DOHH2 (cell line): ENCODE measurements at regions not wholly inside any gene's neighbourhood (a gene's known extent, or its start where the extent isn't known, plus 50 kb on each side); places are given as distances from the start of the nearest gene placed in this dataset.

Experiments used
- H3F3A ChIP-seq: fragments of 200-600 bp; sonication (generic), shearing (Covaris generic); 2 replicates; pipeline ENCODE4 v1.6.0; 2016; ENCODE audit warnings: antibody characterized with exemption, mild to moderate bottlenecking; ENCODE audit not compliant: control insufficient read depth, insufficient read depth
- H3K27ac ChIP-seq: fragments of 200-600 bp; sonication (generic); 2 replicates; pipeline ENCODE4 v1.5.1; 2014; ENCODE audit warnings: low read depth, mild to moderate bottlenecking, low read length, moderate library complexity
- H3K27me3 ChIP-seq: fragments of 200-600 bp; sonication (generic); 2 replicates; pipeline ENCODE4 v1.6.1; 2014; ENCODE audit warnings: mild to moderate bottlenecking, low read length, mixed read lengths; ENCODE audit not compliant: control insufficient read depth
- H3K36me3 ChIP-seq: fragments of 200-600 bp; sonication (generic); 2 replicates; pipeline ENCODE4 v1.6.1; 2014; ENCODE audit warnings: mild to moderate bottlenecking, low read length, moderate library complexity, mixed read lengths; ENCODE audit not compliant: control insufficient read depth
- H3K4me1 ChIP-seq: fragments of 200-600 bp; sonication (generic); 2 replicates; pipeline ENCODE4 v1.6.1; 2014; ENCODE audit warnings: mild to moderate bottlenecking, low read length, mixed read lengths; ENCODE audit not compliant: control insufficient read depth
- H3K4me2 ChIP-seq: fragments of 200-600 bp; sonication (generic); 2 replicates; pipeline ENCODE4 v1.6.0; 2014; ENCODE audit warnings: mild to moderate bottlenecking, low read length, moderate library complexity
- H3K4me3 ChIP-seq: fragments of 200-600 bp; sonication (generic); 2 replicates; pipeline ENCODE4 v1.5.1; 2014; ENCODE audit warnings: mild to moderate bottlenecking, low read length, mixed read lengths
- H3K79me2 ChIP-seq: fragments of 200-600 bp; sonication (generic); 2 replicates; pipeline ENCODE4 v1.6.1; 2014; ENCODE audit warnings: mild to moderate bottlenecking, low read length, mixed read lengths; ENCODE audit not compliant: control insufficient read depth
- H3K9me2 ChIP-seq: fragments of 200-600 bp; sonication (generic); replicated peaks from 2 replicates; pipeline ENCODE4 v1.6.1; 2014; ENCODE audit warnings: mild to moderate bottlenecking, low read length, mixed read lengths; ENCODE audit not compliant: control insufficient read depth
- H3K9me3 ChIP-seq: fragments of 200-600 bp; sonication (generic); 2 replicates; pipeline ENCODE4 v1.6.1; 2014; ENCODE audit warnings: antibody characterized with exemption, low read length, mixed read lengths; ENCODE audit not compliant: control insufficient read depth, insufficient read depth
- H4K20me1 ChIP-seq: fragments of 200-600 bp; sonication (generic); 2 replicates; pipeline ENCODE4 v1.6.0; 2014; ENCODE audit warnings: low read depth, mild to moderate bottlenecking, antibody characterized with exemption, low read length, moderate library complexity; ENCODE audit not compliant: control insufficient read depth, insufficient read depth
- EZH2phosphoT487 ChIP-seq: fragments of 200-600 bp; sonication (generic); IDR thresholded peaks from 2 replicates; pipeline ENCODE4 v1.6.1; 2017; ENCODE audit warnings: borderline replicate concordance, mild to moderate bottlenecking, antibody characterized with exemption, low read length, moderate library complexity, mixed read lengths
- TF ChIP-seq, protein P1 (sequence below): fragments of 200-600 bp; sonication (generic); IDR thresholded peaks from one replicate; pipeline ENCODE4 v1.5.1; 2014; ENCODE audit warnings: antibody characterized with exemption, mild to moderate bottlenecking, low read depth, low read length; ENCODE audit not compliant: poor library complexity, severe bottlenecking

DNA sequence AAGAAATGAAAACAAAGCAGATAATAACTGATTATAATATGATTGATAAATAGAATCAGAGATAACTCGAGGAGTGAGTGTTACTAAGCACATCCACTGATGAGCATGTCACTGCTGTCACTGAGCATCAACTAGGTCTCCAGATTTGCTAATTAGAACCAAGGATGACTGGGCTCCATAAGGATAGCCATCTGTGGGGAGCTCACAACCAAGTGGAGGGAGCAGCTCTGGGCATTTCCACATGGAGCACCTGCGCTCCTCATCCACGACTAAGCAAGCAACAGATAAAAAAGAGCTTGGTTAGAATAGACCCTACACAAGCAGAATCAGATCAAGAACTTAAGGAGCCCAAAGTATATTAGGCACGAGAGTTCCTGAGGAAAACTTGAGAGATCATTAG lies 396.0 kb upstream of the B3GAT1 start:
- no peaks in the 10 kb centered on the region for H3K4me1 ChIP-seq
- H3K9me2 ChIP-seq: no peaks in the 10 kb centered on the region
- H3K79me2 ChIP-seq: no peaks in the 10 kb centered on the region
- no peaks in the 10 kb centered on the region for H3K9me3 ChIP-seq
- TF ChIP-seq EZH2phosphoT487: no peak
- TF ChIP-seq, protein P1, sequence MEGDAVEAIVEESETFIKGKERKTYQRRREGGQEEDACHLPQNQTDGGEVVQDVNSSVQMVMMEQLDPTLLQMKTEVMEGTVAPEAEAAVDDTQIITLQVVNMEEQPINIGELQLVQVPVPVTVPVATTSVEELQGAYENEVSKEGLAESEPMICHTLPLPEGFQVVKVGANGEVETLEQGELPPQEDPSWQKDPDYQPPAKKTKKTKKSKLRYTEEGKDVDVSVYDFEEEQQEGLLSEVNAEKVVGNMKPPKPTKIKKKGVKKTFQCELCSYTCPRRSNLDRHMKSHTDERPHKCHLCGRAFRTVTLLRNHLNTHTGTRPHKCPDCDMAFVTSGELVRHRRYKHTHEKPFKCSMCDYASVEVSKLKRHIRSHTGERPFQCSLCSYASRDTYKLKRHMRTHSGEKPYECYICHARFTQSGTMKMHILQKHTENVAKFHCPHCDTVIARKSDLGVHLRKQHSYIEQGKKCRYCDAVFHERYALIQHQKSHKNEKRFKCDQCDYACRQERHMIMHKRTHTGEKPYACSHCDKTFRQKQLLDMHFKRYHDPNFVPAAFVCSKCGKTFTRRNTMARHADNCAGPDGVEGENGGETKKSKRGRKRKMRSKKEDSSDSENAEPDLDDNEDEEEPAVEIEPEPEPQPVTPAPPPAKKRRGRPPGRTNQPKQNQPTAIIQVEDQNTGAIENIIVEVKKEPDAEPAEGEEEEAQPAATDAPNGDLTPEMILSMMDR: no peak
- H3K27ac ChIP-seq: no peak overlapping the region
- no peak overlapping the region for H3K4me3 ChIP-seq
- no peaks in the 10 kb centered on the region for H4K20me1 ChIP-seq
- H3K4me2 ChIP-seq: no peak overlapping the region
- H3K36me3 ChIP-seq: no peaks in the 10 kb centered on the region
- H3F3A ChIP-seq: no peaks in the 10 kb centered on the region
- no peaks in the 10 kb centered on the region for H3K27me3 ChIP-seq

DNA sequence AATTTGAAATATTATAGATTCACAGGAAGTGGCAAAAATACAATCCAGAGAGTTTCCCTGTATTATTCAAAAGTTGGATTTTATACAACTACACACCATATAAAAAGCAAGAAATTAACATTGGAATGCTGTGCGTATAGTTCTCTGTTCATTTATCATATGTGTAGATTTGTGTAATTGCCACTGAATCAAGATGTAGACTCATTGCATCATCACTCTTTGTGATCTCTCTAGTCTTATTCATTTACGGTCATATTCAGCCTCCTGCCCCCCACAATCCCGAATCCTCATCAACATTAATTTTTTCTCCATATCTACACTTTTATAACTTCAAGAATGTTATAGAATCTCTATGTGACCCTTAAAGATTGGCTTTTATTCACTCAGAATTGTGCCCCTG lies 390.6 kb upstream of the B3GAT1 start:
- Histone ChIP-seq H3K9me3 (no peaks in the 10 kb centered on the region), H3K79me2 (no peaks in the 10 kb centered on the region), H3K9me2 (no peaks in the 10 kb centered on the region), H3K27ac (no peak overlapping the region), H3K4me2 (no peak overlapping the region), H3K4me1 (no peaks in the 10 kb centered on the region), H3K4me3 (no peak overlapping the region), H3F3A (no peaks in the 10 kb centered on the region), H4K20me1 (no peaks in the 10 kb centered on the region), H3K36me3 (no peaks in the 10 kb centered on the region), H3K27me3 (no peaks in the 10 kb centered on the region)
- TF ChIP-seq, protein P1: no peak
- no peak for TF ChIP-seq EZH2phosphoT487

DNA sequence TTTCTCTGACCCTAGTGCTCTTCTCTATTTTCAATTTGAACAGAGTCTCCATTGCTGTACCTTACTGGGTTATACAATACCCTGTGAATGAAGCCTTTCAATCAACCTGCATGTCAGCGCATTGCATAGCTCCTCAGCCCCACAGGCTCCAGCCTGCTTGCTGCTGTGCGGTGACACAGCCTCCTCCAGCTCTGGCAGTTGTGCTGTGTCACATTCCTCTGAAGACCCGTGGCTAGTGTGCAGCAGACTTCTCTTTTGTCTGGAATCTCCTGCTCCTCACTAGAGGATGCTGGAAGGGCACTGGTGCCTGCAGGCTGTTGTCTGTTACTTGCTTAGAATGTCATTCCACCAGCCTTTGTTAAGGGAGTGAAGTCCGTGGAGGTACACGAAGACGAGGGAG lies 390.1 kb upstream of the B3GAT1 start:
- Histone ChIP-seq H3K4me3 (no peak overlapping the region), H3K79me2 (no peaks in the 10 kb centered on the region), H3K4me2 (no peak overlapping the region), H4K20me1 (no peaks in the 10 kb centered on the region), H3K9me2 (no peaks in the 10 kb centered on the region), H3K27ac (no peak overlapping the region), H3K4me1 (no peaks in the 10 kb centered on the region), H3K36me3 (no peaks in the 10 kb centered on the region), H3F3A (no peaks in the 10 kb centered on the region), H3K9me3 (no peaks in the 10 kb centered on the region), H3K27me3 (no peaks in the 10 kb centered on the region)
- no peak for TF ChIP-seq EZH2phosphoT487
- TF ChIP-seq, protein P1: no peak

DNA sequence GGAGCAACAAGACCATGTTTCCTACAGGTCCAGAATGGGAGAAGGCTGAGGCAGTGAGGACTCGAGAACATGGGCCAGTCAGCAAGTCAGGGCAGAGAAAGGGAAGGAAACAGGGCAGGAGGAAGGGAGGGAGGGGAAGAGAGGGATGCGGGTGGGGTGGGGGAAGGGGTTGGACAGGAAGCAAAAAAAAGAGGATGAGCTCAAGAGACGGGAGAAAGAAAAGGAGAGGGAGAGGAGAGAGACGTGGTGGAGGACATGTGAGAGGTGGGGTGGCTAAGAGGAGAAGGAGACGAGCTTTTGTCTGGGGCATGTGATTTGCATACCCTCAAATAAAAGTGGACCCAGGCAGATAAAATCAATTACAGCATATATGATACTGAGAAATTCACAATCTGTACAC lies 389.5 kb upstream of the B3GAT1 start:
- no peaks in the 10 kb centered on the region for H4K20me1 ChIP-seq
- no peaks in the 10 kb centered on the region for H3K4me1 ChIP-seq
- no peaks in the 10 kb centered on the region for H3F3A ChIP-seq
- H3K27ac ChIP-seq: no peak overlapping the region
- H3K4me2 ChIP-seq: no peak overlapping the region
- no peaks in the 10 kb centered on the region for H3K9me3 ChIP-seq
- no peaks in the 10 kb centered on the region for H3K36me3 ChIP-seq
- no peak overlapping the region for H3K4me3 ChIP-seq
- no peaks in the 10 kb centered on the region for H3K27me3 ChIP-seq
- H3K79me2 ChIP-seq: no peaks in the 10 kb centered on the region
- TF ChIP-seq, protein P1: no peak
- no peak for TF ChIP-seq EZH2phosphoT487
- H3K9me2 ChIP-seq: no peaks in the 10 kb centered on the region
